Smooth muscle cell (in vitro differentiated cells): ENCODE measurements at regions not wholly inside any gene's neighbourhood (a gene's known extent, or its start where the extent isn't known, plus 50 kb on each side); places are given as distances from the start of the nearest gene placed in this dataset.

Experiments
- DNase-seq: peaks from one replicate; lab custom pipeline; 2025; ENCODE audit not compliant: unreplicated experiment; lab: John Stamatoyannopoulos, UW
- H2AFZ ChIP-seq: fragments of 200-600 bp; sonication (generic); 2 replicates; pipeline ENCODE4 v1.6.0; 2016; ENCODE audit warnings: antibody characterized with exemption, low read depth, mild to moderate bottlenecking
- H3F3A ChIP-seq: fragments of 200-600 bp; sonication (generic); 2 replicates; pipeline ENCODE4 v1.6.0; 2017; ENCODE audit warnings: antibody characterized with exemption, low read depth
- H3K27ac ChIP-seq: fragments of 200-600 bp; sonication (generic); 2 replicates; pipeline ENCODE4 v1.5.1; 2016; ENCODE audit warnings: low read depth, mild to moderate bottlenecking
- H3K27me3 ChIP-seq: fragments of 200-600 bp; sonication (generic); 2 replicates; pipeline ENCODE4 v1.6.1; 2016; ENCODE audit warnings: low read depth, mild to moderate bottlenecking
- H3K36me3 ChIP-seq: fragments of 200-600 bp; sonication (generic); 2 replicates; pipeline ENCODE4 v1.5.1; 2016; ENCODE audit warnings: low read depth
- H3K4me1 ChIP-seq: fragments of 200-600 bp; sonication (generic); 2 replicates; pipeline ENCODE4 v1.5.1; 2016; ENCODE audit warnings: low read depth
- H3K4me2 ChIP-seq: fragments of 200-600 bp; sonication (generic); 2 replicates; pipeline ENCODE4 v1.6.0; 2016; ENCODE audit warnings: mild to moderate bottlenecking
- H3K4me3 ChIP-seq: fragments of 200-600 bp; sonication (generic); 2 replicates; pipeline ENCODE4 v1.5.1; 2016; ENCODE audit warnings: mild to moderate bottlenecking
- H3K79me2 ChIP-seq: fragments of 200-600 bp; sonication (generic); 2 replicates; pipeline ENCODE4 v1.6.0; 2016; ENCODE audit warnings: low read depth, mild to moderate bottlenecking
- H3K9ac ChIP-seq: fragments of 200-600 bp; sonication (generic); 2 replicates; pipeline ENCODE4 v1.6.0; 2016; ENCODE audit warnings: low read depth
- H3K9me3 ChIP-seq: fragments of 200-600 bp; sonication (generic); replicated peaks from 2 replicates; pipeline ENCODE4 v1.5.1; 2016; ENCODE audit warnings: low read depth
- H4K20me1 ChIP-seq: fragments of 200-600 bp; sonication (generic); 2 replicates; pipeline ENCODE4 v1.6.0; 2016; ENCODE audit warnings: low read depth
- WGBS: methylation state at CpG from one replicate; pipeline ENCODE4 v1.1.7; 2016; ENCODE audit warnings: low lambda C conversion rate; 5-methylcytosine and 5-hydroxymethylcytosine counted together
- TF ChIP-seq, protein P1 (sequence below): fragments of 200-600 bp; sonication (generic); IDR thresholded peaks from 2 replicates; pipeline ENCODE4 v1.5.1; 2017; ENCODE audit warnings: borderline replicate concordance, mild to moderate bottlenecking, antibody characterized with exemption; ENCODE audit not compliant: insufficient read depth, poor library complexity, severe bottlenecking

DNA sequence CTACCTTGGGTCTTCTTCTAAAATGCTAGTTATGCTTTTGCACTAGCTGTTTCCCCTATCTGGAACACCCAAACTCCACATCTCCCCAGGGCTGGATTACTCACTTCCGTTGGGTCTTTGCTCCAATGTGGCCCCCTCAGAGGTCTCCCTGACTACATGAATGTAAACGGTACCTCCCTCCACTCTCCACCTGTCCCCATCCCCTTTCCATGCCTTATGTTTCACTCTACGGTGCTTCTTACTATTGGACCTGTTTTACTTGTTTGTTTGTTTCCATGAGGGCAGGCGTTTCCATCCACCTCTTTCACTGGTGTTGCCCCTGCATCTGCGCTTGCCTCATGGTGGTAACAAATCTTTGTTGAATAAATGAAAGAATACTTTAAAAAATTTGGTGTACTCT lies 256.4 kb downstream of the SNAPC1 start:
- WGBS, result 86% methylated on average over 5 of the region's 5 CpGs
- no peak overlapping the region for H3K4me3 ChIP-seq
- H3K9me3 ChIP-seq, result no peaks in the 10 kb centered on the region
- H3K4me2 ChIP-seq, result no peak overlapping the region
- no peaks in the 10 kb centered on the region for H3K36me3 ChIP-seq
- TF ChIP-seq, protein P1, sequence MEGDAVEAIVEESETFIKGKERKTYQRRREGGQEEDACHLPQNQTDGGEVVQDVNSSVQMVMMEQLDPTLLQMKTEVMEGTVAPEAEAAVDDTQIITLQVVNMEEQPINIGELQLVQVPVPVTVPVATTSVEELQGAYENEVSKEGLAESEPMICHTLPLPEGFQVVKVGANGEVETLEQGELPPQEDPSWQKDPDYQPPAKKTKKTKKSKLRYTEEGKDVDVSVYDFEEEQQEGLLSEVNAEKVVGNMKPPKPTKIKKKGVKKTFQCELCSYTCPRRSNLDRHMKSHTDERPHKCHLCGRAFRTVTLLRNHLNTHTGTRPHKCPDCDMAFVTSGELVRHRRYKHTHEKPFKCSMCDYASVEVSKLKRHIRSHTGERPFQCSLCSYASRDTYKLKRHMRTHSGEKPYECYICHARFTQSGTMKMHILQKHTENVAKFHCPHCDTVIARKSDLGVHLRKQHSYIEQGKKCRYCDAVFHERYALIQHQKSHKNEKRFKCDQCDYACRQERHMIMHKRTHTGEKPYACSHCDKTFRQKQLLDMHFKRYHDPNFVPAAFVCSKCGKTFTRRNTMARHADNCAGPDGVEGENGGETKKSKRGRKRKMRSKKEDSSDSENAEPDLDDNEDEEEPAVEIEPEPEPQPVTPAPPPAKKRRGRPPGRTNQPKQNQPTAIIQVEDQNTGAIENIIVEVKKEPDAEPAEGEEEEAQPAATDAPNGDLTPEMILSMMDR, result no peak
- no peak overlapping the region for H3K27ac ChIP-seq
- no peak overlapping the region for H3K9ac ChIP-seq
- H3K27me3 ChIP-seq, result no peaks in the 10 kb centered on the region
- H3K79me2 ChIP-seq, result no peaks in the 10 kb centered on the region
- no peak overlapping the region for H2AFZ ChIP-seq
- H3K4me1 ChIP-seq, result no peaks in the 10 kb centered on the region
- no peaks in the 10 kb centered on the region for H3F3A ChIP-seq
- no peak for DNase-seq
- no peaks in the 10 kb centered on the region for H4K20me1 ChIP-seq

DNA sequence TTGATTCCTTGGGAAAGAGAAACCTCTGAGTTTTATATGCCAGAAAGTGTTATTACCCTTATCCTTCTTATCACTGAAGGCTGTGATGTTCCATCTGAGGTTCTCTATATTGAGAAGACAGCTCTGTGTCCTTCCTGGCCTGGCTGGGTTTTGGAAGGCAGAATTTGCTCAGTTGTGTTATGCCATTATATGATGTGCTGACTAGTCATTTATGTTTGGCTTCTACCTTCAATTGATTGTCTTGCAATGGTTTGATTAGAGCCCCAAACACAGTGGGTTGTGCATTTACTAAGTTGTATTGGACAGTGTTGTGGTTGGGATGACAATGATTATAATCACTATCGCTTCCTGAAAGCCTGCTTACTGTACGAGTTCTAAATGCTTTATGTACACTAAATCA lies 265.7 kb downstream of the SNAPC1 start:
- no peak for DNase-seq
- H3K27ac ChIP-seq, result no peak overlapping the region
- H3K36me3 ChIP-seq, result no peaks in the 10 kb centered on the region
- H3K9ac ChIP-seq, result no peak overlapping the region
- H4K20me1 ChIP-seq, result no peaks in the 10 kb centered on the region
- no peaks in the 10 kb centered on the region for H3F3A ChIP-seq
- WGBS, result 50% methylated on average over 2 of the region's 2 CpGs
- TF ChIP-seq, protein P1, result no peak
- no peaks in the 10 kb centered on the region for H3K9me3 ChIP-seq
- H3K27me3 ChIP-seq, result no peaks in the 10 kb centered on the region
- no peak overlapping the region for H3K4me2 ChIP-seq
- H3K4me1 ChIP-seq, result no peaks in the 10 kb centered on the region
- no peaks in the 10 kb centered on the region for H3K79me2 ChIP-seq
- H3K4me3 ChIP-seq, result no peak overlapping the region
- H2AFZ ChIP-seq, result no peak overlapping the region

DNA sequence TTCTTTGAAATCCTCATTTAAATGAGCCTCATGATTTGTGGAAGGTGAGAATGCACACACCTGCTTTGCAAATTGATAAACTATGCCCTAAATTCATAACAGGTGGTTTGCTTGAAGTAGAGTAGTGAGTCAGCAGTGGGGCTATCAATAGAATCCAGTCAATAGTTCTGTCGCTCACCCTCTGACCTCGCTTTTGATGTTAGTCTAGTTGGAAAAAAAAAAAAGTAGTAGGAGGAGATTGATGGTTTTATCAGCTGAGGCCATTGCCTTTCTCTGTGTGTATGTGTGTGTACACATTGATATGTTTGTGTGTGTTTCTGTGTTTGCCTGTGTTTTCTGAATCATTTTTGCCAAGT lies 267.3 kb downstream of the SNAPC1 start:
- H3K4me3 ChIP-seq, result no peak overlapping the region
- no peak overlapping the region for H3K4me2 ChIP-seq
- TF ChIP-seq, protein P1, result no peak
- H3F3A ChIP-seq, result no peaks in the 10 kb centered on the region
- no peaks in the 10 kb centered on the region for H3K36me3 ChIP-seq
- H3K4me1 ChIP-seq, result no peaks in the 10 kb centered on the region
- no peaks in the 10 kb centered on the region for H4K20me1 ChIP-seq
- no peak overlapping the region for H3K9ac ChIP-seq
- DNase-seq, result no peak
- WGBS, result 83% methylated on average over 2 of the region's 2 CpGs
- H2AFZ ChIP-seq, result no peak overlapping the region
- H3K9me3 ChIP-seq, result no peaks in the 10 kb centered on the region
- no peaks in the 10 kb centered on the region for H3K27me3 ChIP-seq
- H3K27ac ChIP-seq, result no peak overlapping the region
- H3K79me2 ChIP-seq, result no peaks in the 10 kb centered on the region

GRCh38 chr14:62030387-62030786 lies 268.2 kb downstream of the SNAPC1 start:
- no peak overlapping the region for H3K4me2 ChIP-seq
- no peak for DNase-seq
- H4K20me1 ChIP-seq, result no peaks in the 10 kb centered on the region
- no peak overlapping the region for H3K9ac ChIP-seq
- H3F3A ChIP-seq, result no peaks in the 10 kb centered on the region
- H2AFZ ChIP-seq, result no peak overlapping the region
- no peaks in the 10 kb centered on the region for H3K4me1 ChIP-seq
- no peaks in the 10 kb centered on the region for H3K9me3 ChIP-seq
- H3K27me3 ChIP-seq, result no peaks in the 10 kb centered on the region
- no peaks in the 10 kb centered on the region for H3K79me2 ChIP-seq
- TF ChIP-seq, protein P1, result no peak
- no peak overlapping the region for H3K27ac ChIP-seq
- H3K36me3 ChIP-seq, result no peaks in the 10 kb centered on the region
- whole genome bisulfite sequencing, result 94% methylated on average over 3 of the region's 3 CpGs
- H3K4me3 ChIP-seq, result no peak overlapping the region
